IMR-90 (cell line): ENCODE measurements at regions not wholly inside any gene's neighbourhood (a gene's known extent, or its start where the extent isn't known, plus 50 kb on each side); places are given as distances from the start of the nearest gene placed in this dataset.

ENCODE experiments used
- ATAC-seq: fragments of 200-7000 bp; cut with Tn5 transposase; 2 replicates; pipeline ENCODE4 v1.9.1; 2020; ENCODE audit warnings: low read depth, mild to moderate bottlenecking, moderate library complexity
- BruUV-seq: library from RNA; stranded (reverse); fragments of 400-500 nt; replicated peaks from 2 replicates; lab custom pipeline; 2021; lab: Mats Ljungman, UMichigan
- CTCF ChIA-PET: fragments of 300-600 bp; formaldehyde crosslinking; extraction: SDS; loops from one replicate; lab custom pipeline; 2021; ENCODE audit warnings: antibody characterized with exemption; lab: Yijun Ruan, JAX
- POLR2A ChIA-PET: fragments of 300-600 bp; sonication (Branson Sonifier 250); formaldehyde crosslinking; loops from one replicate; lab custom pipeline; 2022; ENCODE audit warnings: antibody characterized with exemption; ENCODE audit not compliant: unreplicated experiment; lab: Charles Lee
- DNase-seq: peaks from one replicate; pipeline ENCODE4 v3.0.0; 2013
- H2AFZ ChIP-seq: replicated peaks from 2 replicates; pipeline ENCODE3; 2013; ENCODE audit warnings: low read length, mild to moderate bottlenecking; ENCODE audit not compliant: poor library complexity
- H2AK5ac ChIP-seq: 2 replicates; pipeline ENCODE4 v1.6.1; 2013; ENCODE audit warnings: low read depth, low read length, inconsistent platforms
- H2AK9ac ChIP-seq: replicated peaks from 2 replicates; pipeline ENCODE3; 2013; ENCODE audit warnings: mild to moderate bottlenecking, low read depth, low read length, moderate library complexity; ENCODE audit not compliant: poor library complexity
- H2BK120ac ChIP-seq: 2 replicates; pipeline ENCODE4 v1.6.1; 2013; ENCODE audit warnings: low read depth, low read length, inconsistent platforms
- H2BK15ac ChIP-seq: 3 replicates; pipeline ENCODE4 v1.6.1; 2013; ENCODE audit warnings: low read depth, low read length, inconsistent platforms
- H2BK20ac ChIP-seq: 2 replicates; pipeline ENCODE4 v1.6.1; 2013; ENCODE audit warnings: low read depth, mild to moderate bottlenecking, inconsistent platforms, low read length, moderate library complexity
- H2BK5ac ChIP-seq: 2 replicates; pipeline ENCODE4 v1.6.1; 2013; ENCODE audit warnings: mild to moderate bottlenecking, low read depth, low read length, inconsistent platforms; ENCODE audit not compliant: poor library complexity, severe bottlenecking
- H3K14ac ChIP-seq: replicated peaks from 2 replicates; pipeline ENCODE4 v1.6.1; 2013; ENCODE audit warnings: low read depth, low read length, inconsistent platforms
- H3K18ac ChIP-seq: 2 replicates; pipeline ENCODE4 v1.6.1; 2013; ENCODE audit warnings: low read depth, low read length, control low read depth
- H3K23ac ChIP-seq: 2 replicates; pipeline ENCODE4 v1.6.1; 2013; ENCODE audit warnings: low read depth, low read length, inconsistent platforms
- H3K27ac ChIP-seq: 2 replicates; pipeline ENCODE4 v1.5.1; 2013; ENCODE audit warnings: mild to moderate bottlenecking, control low read depth, low read length; ENCODE audit not compliant: insufficient read depth
- H3K27me3 ChIP-seq: 2 replicates; pipeline ENCODE4 v1.6.1; 2013; ENCODE audit warnings: low read length; ENCODE audit not compliant: control insufficient read depth, insufficient read depth
- H3K36me3 ChIP-seq: 2 replicates; pipeline ENCODE4 v1.6.1; 2013; ENCODE audit warnings: low read length, mixed read lengths; ENCODE audit not compliant: control insufficient read depth, insufficient read depth
- H3K4ac ChIP-seq: 2 replicates; pipeline ENCODE4 v1.6.1; 2013; ENCODE audit warnings: low read depth, low read length, inconsistent platforms
- H3K4me1 ChIP-seq: 2 replicates; pipeline ENCODE4 v1.6.1; 2013; ENCODE audit warnings: low read length, mixed read lengths; ENCODE audit not compliant: control insufficient read depth, insufficient read depth
- H3K4me2 ChIP-seq: 2 replicates; pipeline ENCODE4 v1.6.1; 2013; ENCODE audit warnings: low read depth, mild to moderate bottlenecking, control low read depth, low read length, moderate library complexity
- H3K4me3 ChIP-seq: 2 replicates; pipeline ENCODE4 v1.5.1; 2013; ENCODE audit warnings: low read depth, mild to moderate bottlenecking, control low read depth, low read length, moderate library complexity; ENCODE audit not compliant: insufficient read depth
- H3K56ac ChIP-seq: 2 replicates; pipeline ENCODE4 v1.6.1; 2013; ENCODE audit warnings: low read length, inconsistent platforms; ENCODE audit not compliant: insufficient read depth; ENCODE audit errors: extremely low read depth
- H3K79me1 ChIP-seq, 2 experiments: 2 replicates each; pipeline ENCODE4 v1.6.1; 2013; ENCODE audit warnings: low read length in 2 of 2, inconsistent platforms in 1 of 2, low read depth in 1 of 2
- H3K9ac ChIP-seq: 2 replicates; pipeline ENCODE4 v1.6.1; 2013; ENCODE audit warnings: low read depth, low read length, control low read depth
- H3K9me1 ChIP-seq: 2 replicates; pipeline ENCODE4 v1.6.1; 2013; ENCODE audit warnings: low read length, inconsistent platforms; ENCODE audit not compliant: insufficient read depth
- H3K9me3 ChIP-seq: 2 replicates; pipeline ENCODE4 v1.6.1; 2013; ENCODE audit warnings: low read length; ENCODE audit not compliant: control insufficient read depth, insufficient read depth
- H4K20me1 ChIP-seq: 2 replicates; pipeline ENCODE4 v1.6.1; 2013; ENCODE audit warnings: low read length, inconsistent platforms; ENCODE audit not compliant: insufficient read depth
- H4K5ac ChIP-seq: 2 replicates; pipeline ENCODE4 v1.6.1; 2013; ENCODE audit warnings: mild to moderate bottlenecking, low read depth, low read length, control low read depth
- H4K8ac ChIP-seq, 2 experiments: 2 replicates each; pipeline ENCODE4 v1.6.1; 2013; ENCODE audit warnings: low read depth in 2 of 2, low read length in 2 of 2, control low read depth in 1 of 2, inconsistent platforms in 1 of 2
- H4K91ac ChIP-seq: 2 replicates; pipeline ENCODE4 v1.6.1; 2013; ENCODE audit warnings: low read depth, low read length, inconsistent platforms; ENCODE audit not compliant: insufficient read depth
- CEBPB ChIP-seq: IDR thresholded peaks from 2 replicates; pipeline ENCODE4 v1.6.1; 2012; ENCODE audit warnings: low read depth, low read length, improper control_type of control experiment
- ELK1 ChIP-seq: fragments of 150-350 bp; IDR thresholded peaks from 2 replicates; pipeline ENCODE4 v1.6.1; 2016; ENCODE audit warnings: low read depth, mild to moderate bottlenecking, low read length, moderate library complexity, borderline replicate concordance
- RAD21 ChIP-seq: IDR thresholded peaks from 2 replicates; pipeline ENCODE4 v1.6.1; 2012; ENCODE audit warnings: low read length, improper control_type of control experiment
- SMC3 ChIP-seq: fragments of 150-350 bp; IDR thresholded peaks from 2 replicates; pipeline ENCODE4 v1.6.1; 2016; ENCODE audit warnings: low read depth, mild to moderate bottlenecking, antibody characterized with exemption, low read length, moderate library complexity
- USF2 ChIP-seq: fragments of 150-350 bp; IDR thresholded peaks from 2 replicates; pipeline ENCODE4 v1.6.1; 2017; ENCODE audit warnings: mild to moderate bottlenecking, antibody characterized with exemption, low read length, low read depth
- WGBS, 2 experiments: methylation state at CpG; one replicate each; pipeline versions ENCODE4 v1.1.5 to v1.1.7; 2013; ENCODE audit warnings: missing lambda C conversion rate in 2 of 2; ENCODE audit not compliant: insufficient read length in 1 of 2; ENCODE audit errors: extremely low coverage in 2 of 2; 5-methylcytosine and 5-hydroxymethylcytosine counted together
- dilution Hi-C: fragments of 300-500 bp; cut with HindIII; formaldehyde crosslinking; loops from one replicate; pipeline ENCODE4 v1.14.3; 2018; ENCODE audit warnings: low sequenced_read_pairs; ENCODE audit not compliant: unreplicated experiment
- in situ Hi-C: fragments of 300-500 bp; cut with MboI; formaldehyde crosslinking; loops from 3 replicates; pipeline ENCODE4 v1.14.3; 2019; ENCODE audit warnings: low sequenced_read_pairs, inconsistent platforms, mixed read lengths
- intact Hi-C: fragments of 100-400 bp; cut with micrococcal nuclease; formaldehyde crosslinking; loops from 2 replicates; pipeline ENCODE4 v1.10.0; 2022

GRCh38 chr1:194267021-194267420, 1080.6 kb upstream of the B3GALT2 start:
- Histone ChIP-seq H4K8ac (no peak overlapping the region), H2BK5ac (no peak overlapping the region), H3K56ac (no peak overlapping the region), H4K5ac (no peak overlapping the region), H2AFZ (no peak overlapping the region), H3K27me3 (no peaks in the 10 kb centered on the region), H3K36me3 (no peaks in the 10 kb centered on the region), H3K9me1 (no peaks in the 10 kb centered on the region), H3K14ac (no peak overlapping the region), H4K20me1 (no peaks in the 10 kb centered on the region), H4K91ac (no peak overlapping the region), H3K4me1 (no peaks in the 10 kb centered on the region), H3K4me2 (no peak overlapping the region), H2AK9ac (no peak overlapping the region), H2BK20ac (no peak overlapping the region), H3K79me1 (no peaks in the 10 kb centered on the region), H3K27ac (no peak overlapping the region), H3K4me3 (no peak overlapping the region), H2AK5ac (no peak overlapping the region), H3K9ac (no peak overlapping the region), H3K9me3 (peaks cover 4% of the 10 kb centered on the region; the same call in 1 of the 2 replicates), H3K23ac (no peak overlapping the region), H2BK15ac (no peak overlapping the region), H2BK120ac (no peak overlapping the region), H3K18ac (no peak overlapping the region), H3K4ac (no peak overlapping the region)
- no CpG with 5 or more reads among the region's 2 CpGs for WGBS, 2 experiments
- BruUV-seq, result no TSS peak
- intact Hi-C loops, result no loop called here
- dilution Hi-C loops, result no loop called here
- DNase-seq (no peak), ATAC-seq (no peak)
- no peak for TF ChIP-seq RAD21
- TF ChIP-seq ELK1, result no peak
- TF ChIP-seq CEBPB, result no peak
- no peak for TF ChIP-seq USF2
- TF ChIP-seq SMC3, result no peak
- ChIA-PET POLR2A (no interaction called here), CTCF (interaction anchor here (0.7 kb wide), 1 partner anchor 906 kb away, joined by 3 read pairs; no protein-coding TSS in a partner anchor)
- in situ Hi-C loops, result no loop called here
